Naive thymus-derived CD4-positive, alpha-beta T cell (primary cell): ENCODE measurements at regions not wholly inside any gene's neighbourhood (a gene's known extent, or its start where the extent isn't known, plus 50 kb on each side); places are given as distances from the start of the nearest gene placed in this dataset.

ENCODE experiments used
- ATAC-seq: fragments of 150-1000 bp; cut with Tn5 transposase; 2 replicates; pipeline ENCODE4 v1.10.0; 2021; ENCODE audit warnings: mild to moderate bottlenecking, moderate library complexity
- CTCF ChIA-PET: fragments of 350-600 bp; sonication (Branson Sonifier 250); formaldehyde crosslinking; loops from one replicate; lab custom pipeline; 2021; ENCODE audit warnings: antibody characterized with exemption; lab: Charles Lee
- POLR2A ChIA-PET: fragments of 350-600 bp; sonication (Branson Sonifier 250); formaldehyde crosslinking; loops from one replicate; lab custom pipeline; 2021; ENCODE audit warnings: antibody characterized with exemption, inconsistent platforms; lab: Charles Lee
- DNase-seq, 9 donors: peaks; one replicate each; pipeline versions ENCODE4 v3.0.0 to v3.0.0-alpha.2; 2020 to 2022; ENCODE audit warnings: mixed read lengths in 1 of 9
- H3K27ac ChIP-seq: one replicate; pipeline ENCODE4 v1.7.0; 2013; ENCODE audit warnings: mild to moderate bottlenecking, low read depth, low read length, moderate library complexity
- H3K27me3 ChIP-seq, 2 donors: one replicate each; pipeline ENCODE4 v1.7.0; 2013; ENCODE audit warnings: low read length in 2 of 2, mild to moderate bottlenecking in 2 of 2, moderate library complexity in 2 of 2; ENCODE audit not compliant: control insufficient read depth in 2 of 2, insufficient read depth in 2 of 2
- H3K36me3 ChIP-seq, 3 experiments: 1 replicate in 2 of 3; 2 replicates in 1 of 3; pipeline ENCODE4 v1.7.0; 2013; ENCODE audit warnings: low read length in 3 of 3, mild to moderate bottlenecking in 3 of 3, moderate library complexity in 1 of 3; ENCODE audit not compliant: insufficient read depth in 3 of 3, control insufficient read depth in 2 of 3
- H3K4me1 ChIP-seq, 2 donors: one replicate each; pipeline ENCODE4 v1.7.0; 2013; ENCODE audit warnings: low read length in 2 of 2, mild to moderate bottlenecking in 2 of 2, moderate library complexity in 1 of 2; ENCODE audit not compliant: control insufficient read depth in 2 of 2, insufficient read depth in 2 of 2
- H3K4me3 ChIP-seq: 2 replicates; pipeline ENCODE4 v1.7.0; 2013; ENCODE audit warnings: mild to moderate bottlenecking, low read length
- H3K9me3 ChIP-seq, 3 experiments: 1 replicate in 2 of 3; 2 replicates in 1 of 3; pipeline ENCODE4 v1.7.0; 2013; ENCODE audit warnings: low read length in 3 of 3; ENCODE audit not compliant: control insufficient read depth in 2 of 3
- H3K27ac Mint-ChIP-seq, 9 donors: one replicate each; pipeline ENCODE4 v1.8.0; 2020 to 2022; ENCODE audit warnings: mixed read lengths in 9 of 9, mild to moderate bottlenecking in 8 of 9, moderate library complexity in 5 of 9, inconsistent platforms in 2 of 9
- H3K27me3 Mint-ChIP-seq, 5 donors: one replicate each; pipeline ENCODE4 v1.8.0; 2021 to 2022; ENCODE audit warnings: mixed read lengths in 5 of 5, mild to moderate bottlenecking in 1 of 5
- H3K36me3 Mint-ChIP-seq, 5 donors: one replicate each; pipeline ENCODE4 v1.8.0; 2020 to 2022; ENCODE audit warnings: mixed read lengths in 5 of 5, mild to moderate bottlenecking in 3 of 5, inconsistent platforms in 1 of 5
- H3K4me1 Mint-ChIP-seq, 7 donors: one replicate each; pipeline ENCODE4 v1.8.0; 2020 to 2022; ENCODE audit warnings: mixed read lengths in 7 of 7, mild to moderate bottlenecking in 3 of 7, inconsistent platforms in 1 of 7
- H3K4me3 Mint-ChIP-seq, 10 donors: one replicate each; pipeline ENCODE4 v1.8.0; 2020 to 2022; ENCODE audit warnings: mild to moderate bottlenecking in 10 of 10, mixed read lengths in 10 of 10, moderate library complexity in 6 of 10, inconsistent platforms in 2 of 10
- H3K9me3 Mint-ChIP-seq, 11 donors: one replicate each; pipeline ENCODE4 v1.8.0; 2020 to 2022; ENCODE audit warnings: mixed read lengths in 11 of 11, mild to moderate bottlenecking in 4 of 11, inconsistent platforms in 1 of 11, moderate library complexity in 1 of 11
- intact Hi-C, 2 donors: fragments of 100-400 bp; cut with micrococcal nuclease; formaldehyde crosslinking; loops; one replicate each; pipeline ENCODE4 v1.15.1; 2023

DNA sequence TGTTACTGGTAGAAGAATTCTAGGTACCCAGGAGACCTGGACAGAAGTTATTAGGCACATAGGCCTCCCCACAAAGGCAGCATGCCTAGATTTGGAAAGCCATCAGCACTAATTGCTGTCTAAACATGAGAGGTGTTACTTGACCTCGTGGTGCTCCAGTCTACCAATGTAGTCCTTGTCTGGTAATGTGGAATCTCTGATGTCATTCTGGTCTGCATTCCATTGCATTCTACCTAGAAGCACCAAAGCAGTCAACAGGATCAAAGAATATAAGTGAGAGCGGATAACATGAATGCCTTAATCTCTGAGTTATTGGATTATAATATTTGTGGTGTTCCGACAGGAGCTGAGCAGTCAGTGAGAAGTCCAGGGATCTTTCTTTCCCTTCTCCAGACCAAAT lies 175.2 kb downstream of the PSAT1 start:
- H3K4me3 Mint-ChIP-seq = no peak overlapping the region
- no peaks in the 10 kb centered on the region for H3K4me1 Mint-ChIP-seq
- Histone ChIP-seq H3K4me3 (no peak overlapping the region), H3K36me3 (no peaks in the 10 kb centered on the region), H3K27me3 (no peaks in the 10 kb centered on the region), H3K9me3 (no peaks in the 10 kb centered on the region), H3K27ac (no peak overlapping the region), H3K4me1 (no peaks in the 10 kb centered on the region)
- H3K27ac Mint-ChIP-seq = no peak overlapping the region
- no peaks in the 10 kb centered on the region for H3K36me3 Mint-ChIP-seq
- peaks cover 2 to 28% (median 16%) of the 10 kb centered on the region in 5 donors for H3K27me3 Mint-ChIP-seq
- DNase-seq (no peak), ATAC-seq (no peak)
- POLR2A ChIA-PET = no interaction called here
- CTCF ChIA-PET = no interaction called here
- intact Hi-C loops = no loop called here
- H3K9me3 Mint-ChIP-seq = peaks cover 0 to 4% (median 0%) of the 10 kb centered on the region in 11 donors

DNA sequence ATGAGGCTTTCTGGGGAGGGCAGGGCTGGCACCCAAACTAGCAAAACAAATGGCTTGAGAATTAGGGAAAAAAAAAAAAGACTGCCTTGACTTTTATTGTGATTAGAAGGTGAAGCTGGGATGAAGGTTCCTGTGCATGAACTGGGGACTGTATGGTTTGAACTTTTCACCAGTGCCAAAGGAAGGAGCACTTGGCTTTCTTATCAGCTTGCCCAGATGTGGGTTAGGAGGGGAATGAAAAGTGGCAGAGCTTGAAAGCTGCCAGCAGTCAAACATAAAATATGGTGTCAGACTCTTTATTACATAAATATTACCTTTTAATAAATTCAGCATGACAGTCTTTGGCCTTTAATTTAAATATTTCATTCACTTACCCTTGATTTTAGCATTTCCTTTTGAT lies 182.5 kb downstream of the PSAT1 start:
- ATAC-seq (no peak), DNase-seq (no peak)
- Mint-ChIP-seq H3K27me3 (peaks cover 0 to 24% (median 4%) of the 10 kb centered on the region in 5 donors), H3K4me3 (no peak overlapping the region), H3K4me1 (no peaks in the 10 kb centered on the region), H3K9me3 (peaks cover 0 to 32% (median 11%) of the 10 kb centered on the region in 11 donors), H3K36me3 (peaks cover 0 to 6% (median 0%) of the 10 kb centered on the region in 5 donors), H3K27ac (no peak overlapping the region)
- POLR2A ChIA-PET = no interaction called here
- CTCF ChIA-PET = no interaction called here
- Histone ChIP-seq H3K4me3 (no peak overlapping the region), H3K27me3 (no peaks in the 10 kb centered on the region), H3K4me1 (no peaks in the 10 kb centered on the region), H3K9me3 (peaks cover 0 to 4% (median 0%) of the 10 kb centered on the region in 3 experiments), H3K36me3 (no peaks in the 10 kb centered on the region), H3K27ac (no peak overlapping the region)
- intact Hi-C loops = no loop called here

DNA sequence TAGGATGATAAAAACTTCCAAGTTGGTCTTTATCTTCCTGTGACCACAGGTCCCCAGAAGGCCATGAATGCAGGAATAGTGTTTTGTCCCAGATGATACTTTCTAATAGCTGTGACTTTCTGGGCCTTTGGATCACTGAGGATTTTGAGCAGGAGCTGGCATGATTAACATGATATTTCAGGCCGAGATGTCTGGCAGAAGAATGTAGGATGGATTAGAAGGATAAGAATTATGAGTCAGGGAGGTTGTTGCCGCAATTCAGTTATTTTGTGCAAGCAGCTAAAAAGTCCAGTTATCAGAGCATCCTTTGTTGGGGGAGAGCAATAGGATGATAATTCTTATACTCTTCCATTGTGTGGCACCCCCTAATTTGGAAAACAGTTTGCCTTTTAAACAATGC lies 189.7 kb downstream of the PSAT1 start:
- DNase-seq (no peak), ATAC-seq (no peak)
- Mint-ChIP-seq H3K27ac (peak overlapping the region in 1 of 9 donors; percentile 38), H3K9me3 (peaks cover 0 to 22% (median 11%) of the 10 kb centered on the region in 11 donors), H3K4me1 (no peaks in the 10 kb centered on the region), H3K27me3 (peaks cover 0 to 22% (median 5%) of the 10 kb centered on the region in 5 donors), H3K36me3 (peaks cover 0 to 6% (median 0%) of the 10 kb centered on the region in 5 donors), H3K4me3 (no peak overlapping the region)
- no peaks in the 10 kb centered on the region for H3K4me1 ChIP-seq
- no peak overlapping the region for H3K27ac ChIP-seq
- H3K9me3 ChIP-seq = no peaks in the 10 kb centered on the region
- ChIA-PET POLR2A (no interaction called here), CTCF (no interaction called here)
- H3K27me3 ChIP-seq = no peaks in the 10 kb centered on the region
- no peaks in the 10 kb centered on the region for H3K36me3 ChIP-seq
- H3K4me3 ChIP-seq = no peak overlapping the region
- intact Hi-C loops = no loop called here

DNA sequence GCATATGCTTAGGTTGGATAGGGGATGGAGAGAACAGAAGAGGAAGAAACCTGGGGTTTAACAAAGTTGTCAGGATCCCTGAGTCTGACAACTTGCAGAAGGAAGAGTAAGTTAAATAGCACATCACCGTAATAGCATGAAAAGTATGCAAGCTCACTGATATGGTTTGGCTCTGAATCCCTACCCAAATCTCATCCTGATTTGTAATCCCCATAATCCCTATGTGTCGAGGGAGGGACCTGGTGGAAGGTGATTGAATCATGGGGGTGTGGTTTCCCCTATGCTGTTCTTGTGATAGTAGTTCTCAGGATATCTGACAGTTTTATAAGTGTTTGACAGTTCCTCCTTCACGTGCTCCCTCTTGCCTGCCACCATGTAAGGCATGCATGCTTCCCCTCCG lies 193.3 kb downstream of the PSAT1 start:
- H3K36me3 ChIP-seq = no peaks in the 10 kb centered on the region
- intact Hi-C loops = no loop called here
- H3K4me1 ChIP-seq = no peaks in the 10 kb centered on the region
- no peaks in the 10 kb centered on the region for H3K9me3 ChIP-seq
- POLR2A ChIA-PET = no interaction called here
- CTCF ChIA-PET = no interaction called here
- DNase-seq = no peak
- no peaks in the 10 kb centered on the region for H3K27me3 ChIP-seq
- no peak overlapping the region for H3K4me3 ChIP-seq
- peaks cover 0 to 7% (median 0%) of the 10 kb centered on the region in 11 donors for H3K9me3 Mint-ChIP-seq
- no peak overlapping the region for H3K4me3 Mint-ChIP-seq
- H3K27ac Mint-ChIP-seq = no peak overlapping the region
- H3K4me1 Mint-ChIP-seq = peaks cover 0 to 1% (median 0%) of the 10 kb centered on the region in 7 donors
- no peak for ATAC-seq
- no peak overlapping the region for H3K27ac ChIP-seq
- H3K27me3 Mint-ChIP-seq = peaks cover 0 to 24% (median 5%) of the 10 kb centered on the region in 5 donors
- H3K36me3 Mint-ChIP-seq = no peaks in the 10 kb centered on the region

DNA sequence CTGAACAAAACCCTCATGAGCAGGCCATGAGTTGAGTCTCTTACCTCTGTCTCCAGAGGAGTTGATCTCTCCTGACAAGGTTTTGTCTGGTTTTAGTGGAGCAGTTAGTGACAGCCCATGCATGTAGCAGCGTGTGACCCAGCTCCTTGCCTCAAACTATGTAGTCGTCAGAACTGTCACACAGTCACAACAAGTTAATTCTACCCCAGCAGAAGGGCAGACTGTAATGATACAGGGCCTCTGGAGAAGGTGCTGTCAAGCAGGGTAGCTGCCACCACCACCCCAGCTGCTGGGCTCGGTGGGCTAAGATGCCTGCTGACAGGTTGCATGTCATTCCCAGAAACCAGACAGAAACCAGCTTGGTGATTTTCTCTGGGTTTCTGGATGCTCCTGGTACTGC lies 194.5 kb downstream of the PSAT1 start:
- Mint-ChIP-seq H3K4me1 (peaks cover 0 to 1% (median 0%) of the 10 kb centered on the region in 7 donors), H3K9me3 (peaks cover 0 to 5% (median 0%) of the 10 kb centered on the region in 11 donors), H3K36me3 (no peaks in the 10 kb centered on the region), H3K27ac (no peak overlapping the region), H3K27me3 (peaks cover 0 to 15% (median 0%) of the 10 kb centered on the region in 5 donors), H3K4me3 (no peak overlapping the region)
- H3K27ac ChIP-seq = no peak overlapping the region
- H3K9me3 ChIP-seq = no peaks in the 10 kb centered on the region
- ATAC-seq (no peak), DNase-seq (no peak)
- H3K27me3 ChIP-seq = no peaks in the 10 kb centered on the region
- H3K4me1 ChIP-seq = no peaks in the 10 kb centered on the region
- CTCF ChIA-PET = no interaction called here
- intact Hi-C loops = no loop called here
- no peaks in the 10 kb centered on the region for H3K36me3 ChIP-seq
- POLR2A ChIA-PET = no interaction called here
- H3K4me3 ChIP-seq = no peak overlapping the region

DNA sequence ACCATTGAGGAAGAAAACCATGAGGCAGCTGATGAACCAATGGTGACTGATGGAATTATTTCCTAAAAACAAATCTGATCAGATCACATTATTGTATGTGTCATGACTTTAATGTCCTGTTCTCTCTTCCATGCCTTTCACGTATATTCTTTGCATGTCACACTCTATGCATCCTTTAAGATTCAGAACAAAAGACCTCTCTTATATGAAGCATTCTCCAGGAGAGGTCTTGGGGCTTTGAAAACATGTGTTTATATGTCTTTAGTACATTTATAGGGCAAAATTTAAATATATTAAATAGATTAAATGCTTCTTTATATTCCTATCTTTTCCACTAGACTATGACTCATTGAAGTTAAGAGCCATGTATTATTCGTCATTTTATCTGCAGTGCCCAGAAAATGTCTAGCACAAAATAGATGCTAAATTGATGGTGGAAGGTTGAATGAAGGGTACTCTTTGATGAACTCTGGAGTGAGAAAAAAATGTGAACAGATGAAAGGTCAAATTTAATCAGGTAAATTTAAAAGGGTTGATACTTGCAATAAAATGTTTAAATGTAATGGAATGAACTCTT lies 196.3 kb downstream of the PSAT1 start:
- H3K27me3 ChIP-seq = no peaks in the 10 kb centered on the region
- H3K9me3 ChIP-seq = no peaks in the 10 kb centered on the region
- DNase-seq (no peak), ATAC-seq (no peak)
- POLR2A ChIA-PET = no interaction called here
- no peak overlapping the region for H3K4me3 ChIP-seq
- Mint-ChIP-seq H3K4me1 (peaks cover 0 to 1% (median 0%) of the 10 kb centered on the region in 7 donors), H3K9me3 (peaks cover 0 to 5% (median 0%) of the 10 kb centered on the region in 11 donors), H3K27ac (no peak overlapping the region), H3K4me3 (no peak overlapping the region), H3K36me3 (no peaks in the 10 kb centered on the region), H3K27me3 (peaks cover 0 to 13% (median 5%) of the 10 kb centered on the region in 5 donors)
- H3K36me3 ChIP-seq = no peaks in the 10 kb centered on the region
- CTCF ChIA-PET = no interaction called here
- no peak overlapping the region for H3K27ac ChIP-seq
- intact Hi-C loops = no loop called here
- no peaks in the 10 kb centered on the region for H3K4me1 ChIP-seq

DNA sequence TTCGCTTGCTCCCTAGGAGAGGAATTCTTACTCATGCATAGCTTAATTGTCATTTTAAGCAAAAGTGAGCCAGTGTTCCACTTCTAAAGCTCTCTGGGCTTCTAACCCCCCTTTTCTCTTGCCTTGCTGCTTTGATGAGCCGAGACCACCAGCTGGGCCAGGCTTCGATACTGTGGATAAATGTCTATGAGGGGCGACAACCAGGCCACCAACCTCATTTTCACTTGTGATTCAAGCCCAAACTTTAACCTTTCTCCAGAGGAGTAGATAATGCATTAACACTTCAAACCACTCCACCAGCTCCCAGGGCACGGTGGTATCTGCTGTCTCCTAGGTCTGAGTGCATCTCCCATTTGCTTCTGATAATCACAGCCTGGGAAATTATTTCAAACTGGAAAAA lies 205.6 kb downstream of the PSAT1 start:
- H3K4me3 ChIP-seq = no peak overlapping the region
- ChIA-PET POLR2A (no interaction called here), CTCF (no interaction called here)
- peaks cover 0 to 7% (median 0%) of the 10 kb centered on the region in 11 donors for H3K9me3 Mint-ChIP-seq
- H3K9me3 ChIP-seq = no peaks in the 10 kb centered on the region
- peaks cover 0 to 4% (median 0%) of the 10 kb centered on the region in 5 donors for H3K36me3 Mint-ChIP-seq
- intact Hi-C loops = no loop called here
- H3K4me3 Mint-ChIP-seq = no peak overlapping the region
- no peaks in the 10 kb centered on the region for H3K4me1 Mint-ChIP-seq
- H3K27me3 ChIP-seq = no peaks in the 10 kb centered on the region
- H3K27me3 Mint-ChIP-seq = peaks cover 0 to 11% (median 0%) of the 10 kb centered on the region in 5 donors
- no peak overlapping the region for H3K27ac ChIP-seq
- H3K27ac Mint-ChIP-seq = no peak overlapping the region
- H3K4me1 ChIP-seq = no peaks in the 10 kb centered on the region
- DNase-seq (no peak), ATAC-seq (no peak)
- H3K36me3 ChIP-seq = no peaks in the 10 kb centered on the region
